NCI-H1436 treated with DMSO at 0.1 percent for 48 hours (cell line): ENCODE measurements at regions not wholly inside any gene's neighbourhood (a gene's known extent, or its start where the extent isn't known, plus 50 kb on each side); places are given as distances from the start of the nearest gene placed in this dataset.

ENCODE experiments used
- DNase-seq: peaks from one replicate; lab custom pipeline; 2025; lab: John Stamatoyannopoulos, UW

DNA sequence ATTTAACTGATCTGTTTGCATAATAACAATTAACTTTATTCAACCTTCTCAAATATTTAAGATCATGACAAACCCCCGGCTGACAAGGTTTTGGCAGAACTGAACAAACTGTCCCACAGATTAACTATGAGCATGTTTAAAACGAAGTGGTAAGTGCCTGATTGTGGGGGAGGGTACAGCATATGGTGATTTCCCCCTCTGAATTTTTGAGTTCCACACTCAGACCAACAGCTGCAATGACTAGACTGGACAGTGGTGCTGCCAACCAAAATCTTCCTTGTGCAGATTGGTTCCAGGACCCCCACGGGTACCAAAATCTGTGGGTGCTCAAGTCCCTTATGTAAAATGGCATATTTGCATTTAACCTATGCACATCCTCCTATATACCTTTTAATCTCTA is 449.5 kb downstream of the SHQ1 start:
- DNase-seq = no peak

DNA sequence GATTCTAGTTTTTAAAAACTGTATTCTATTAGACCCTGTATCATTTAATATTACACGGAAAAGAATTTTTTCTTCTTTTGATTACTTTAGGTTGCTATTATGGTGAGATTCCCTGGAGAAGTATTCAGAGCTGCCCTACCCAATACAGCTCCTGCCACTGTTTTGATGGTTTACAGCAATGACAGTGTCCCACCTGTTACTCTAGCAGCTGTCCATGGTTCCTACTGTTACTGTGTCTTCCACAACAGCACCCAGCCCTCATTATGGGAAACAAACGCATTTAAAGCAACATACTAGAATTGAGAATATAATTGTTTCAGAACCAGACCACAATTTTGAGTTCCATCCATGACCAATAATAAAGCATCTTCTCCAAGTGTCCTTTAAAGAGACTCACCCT is 450.7 kb downstream of the SHQ1 start:
- DNase-seq = no peak

DNA sequence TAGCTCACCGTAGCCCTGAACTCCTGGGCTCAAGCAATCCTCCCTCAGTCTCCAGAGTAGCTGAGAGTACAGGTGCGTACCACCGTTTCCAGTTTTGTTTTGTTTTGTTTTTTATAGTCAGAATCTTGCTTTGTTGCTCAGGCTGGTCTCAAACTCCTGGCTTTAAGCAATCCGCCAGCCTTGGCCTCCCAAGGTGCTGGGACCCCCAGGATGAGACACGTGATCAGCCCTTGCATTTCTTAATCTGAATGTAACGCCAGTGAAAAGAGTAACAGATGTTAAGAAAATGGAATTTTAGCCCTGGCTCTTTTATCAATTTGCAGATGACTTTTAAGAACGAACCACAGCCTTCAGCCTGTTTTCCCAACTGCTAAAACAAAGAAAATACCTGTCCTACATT is 451.3 kb downstream of the SHQ1 start:
- no peak for DNase-seq

DNA sequence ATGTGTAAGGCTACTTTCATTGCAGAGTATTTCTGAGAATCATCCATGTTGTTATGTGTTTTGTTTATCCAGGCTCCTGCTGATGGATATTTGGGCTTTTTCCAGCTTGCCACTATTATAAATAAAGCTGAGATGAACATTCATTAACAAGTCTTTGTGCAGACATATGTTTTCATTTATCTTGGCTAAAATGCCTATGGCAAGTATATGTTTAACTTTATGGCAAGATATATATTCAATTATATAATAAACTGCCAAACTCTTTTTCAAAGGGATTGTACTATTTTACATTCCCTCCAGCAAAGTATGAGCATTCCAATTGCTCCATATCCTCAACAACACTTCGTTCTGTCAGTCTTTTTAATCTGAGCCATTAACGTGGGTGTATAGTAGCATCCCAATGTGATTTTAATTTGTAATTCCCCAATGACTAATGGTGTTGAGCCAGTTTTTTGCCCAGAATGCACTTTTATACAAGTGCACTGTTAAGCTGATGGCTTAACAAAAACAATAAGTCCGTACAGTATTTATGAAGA is 452.4 kb downstream of the SHQ1 start:
- DNase-seq = no peak

DNA sequence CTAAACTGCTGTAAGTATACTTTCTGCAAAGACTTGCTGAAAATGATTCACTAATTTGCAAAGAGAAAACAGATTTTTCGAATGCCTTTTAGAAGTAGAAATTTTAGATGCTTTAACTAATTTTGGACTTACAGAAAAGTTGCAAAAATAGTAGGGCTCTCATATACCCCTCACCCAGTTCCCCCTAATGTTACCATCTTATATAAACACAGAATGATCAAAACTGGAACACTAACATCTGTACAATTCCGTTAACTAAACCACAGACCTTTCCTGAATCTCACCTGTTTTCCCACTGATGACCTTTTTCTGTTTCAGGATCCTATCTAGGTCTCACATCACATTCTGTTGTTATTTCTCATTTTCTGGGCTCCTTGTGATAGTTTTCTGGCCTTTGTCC is 454.8 kb downstream of the SHQ1 start:
- DNase-seq = no peak

DNA sequence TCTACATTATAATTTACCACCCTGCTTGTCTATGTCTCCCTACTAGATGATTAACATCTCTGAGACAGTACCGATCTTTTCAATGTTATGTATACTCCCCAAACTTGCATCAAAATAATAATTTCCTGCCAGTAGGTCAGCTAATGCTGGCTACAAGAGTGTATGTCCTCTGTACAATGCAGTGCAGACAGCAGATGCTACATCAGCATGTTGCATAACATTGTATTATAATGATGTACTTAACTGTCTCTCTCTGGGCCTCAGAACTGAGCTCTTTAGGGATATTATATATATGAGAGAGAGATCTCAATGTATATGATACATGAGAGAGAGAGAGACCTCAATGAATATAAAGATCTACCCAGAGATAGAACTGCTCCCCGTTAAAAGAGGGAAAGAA is 456.6 kb downstream of the SHQ1 start:
- no peak for DNase-seq

DNA sequence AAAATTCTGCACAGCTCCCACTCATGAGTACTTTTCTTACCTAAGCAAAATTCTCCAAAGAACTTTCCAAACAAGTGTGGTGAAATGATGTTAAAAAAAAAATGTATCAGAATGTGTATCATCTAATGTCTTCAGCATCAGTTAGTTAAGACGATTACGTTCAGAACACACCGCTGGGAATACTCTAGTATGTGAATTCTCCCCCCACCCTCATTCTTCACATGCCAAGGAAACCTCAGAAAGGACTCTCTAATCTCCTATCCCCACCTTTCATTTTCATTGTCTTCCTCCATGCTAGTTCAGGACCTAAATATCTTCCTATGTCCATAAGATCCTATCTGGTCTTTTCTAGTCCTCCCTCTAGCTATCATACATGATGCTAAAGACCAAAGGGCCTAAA is 457.4 kb downstream of the SHQ1 start:
- no peak for DNase-seq

DNA sequence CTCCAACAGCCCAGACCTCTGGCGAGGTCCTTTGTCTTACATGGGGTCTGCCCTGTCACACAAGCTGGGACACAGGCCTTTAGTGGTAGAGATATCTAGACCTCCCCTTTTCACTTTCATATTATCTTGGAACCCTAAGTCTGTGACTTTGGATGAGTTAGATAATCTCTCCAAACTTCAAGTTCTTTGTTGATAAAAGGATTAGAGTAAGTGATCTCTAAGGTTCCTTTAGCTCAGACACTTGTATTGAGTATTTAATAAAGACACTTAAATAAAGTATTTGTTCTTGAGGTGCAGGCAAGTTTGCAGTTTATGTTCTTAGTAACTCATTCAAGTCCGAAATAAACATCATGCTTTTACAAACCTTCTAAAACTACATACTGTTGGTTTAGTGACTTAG is 459.6 kb downstream of the SHQ1 start:
- DNase-seq = no peak

DNA sequence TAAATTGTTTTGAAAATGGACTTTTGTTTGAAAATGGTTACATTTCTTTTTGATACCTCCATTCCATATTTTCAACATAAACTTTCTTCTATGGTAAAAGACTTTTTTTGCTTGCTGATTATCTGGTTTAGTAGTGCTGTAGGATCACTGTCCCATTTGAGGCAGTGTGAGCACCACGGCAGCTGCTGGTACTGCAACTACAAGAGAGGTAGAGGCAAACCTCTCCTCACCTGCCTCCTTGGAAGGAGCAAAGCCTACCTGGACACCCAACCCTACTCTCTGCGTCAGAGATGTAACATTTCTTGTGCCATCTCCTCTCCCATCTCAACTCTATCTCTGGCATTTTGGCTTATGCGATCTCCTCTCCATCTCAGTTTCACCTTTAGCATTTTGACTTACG is 460.1 kb downstream of the SHQ1 start:
- DNase-seq = no peak

DNA sequence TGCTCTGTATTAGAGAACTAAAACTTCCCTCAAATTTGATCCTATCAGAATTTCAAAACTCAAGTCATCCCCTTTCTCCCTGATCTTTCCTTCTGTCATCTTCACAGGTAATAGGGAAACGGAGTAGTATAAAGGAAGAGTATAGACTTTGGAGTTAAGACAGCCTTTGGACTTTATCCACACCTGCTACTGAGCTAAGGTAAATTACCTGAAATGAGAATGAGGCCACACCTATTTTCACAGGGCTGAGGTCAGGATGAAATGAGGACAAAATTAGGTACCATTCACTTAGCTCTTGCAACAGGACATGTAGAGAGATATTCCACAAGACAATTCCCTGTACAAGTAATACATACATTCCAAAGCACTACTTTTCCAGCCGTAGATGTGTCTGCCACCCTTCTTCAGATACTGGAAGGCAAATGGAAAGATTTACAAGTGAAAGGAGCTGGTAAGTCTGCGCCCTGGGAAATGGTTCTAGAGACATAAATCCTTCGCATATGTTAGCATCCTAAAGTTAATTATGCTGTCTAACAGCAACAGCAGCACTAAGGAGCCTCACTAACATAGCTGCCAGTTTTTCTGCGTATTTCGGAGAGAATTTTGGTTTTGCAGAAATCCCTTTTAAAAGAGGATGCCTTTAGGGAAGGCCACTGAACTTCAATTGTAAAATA is 461.8 kb downstream of the SHQ1 start:
- DNase-seq = no peak

DNA sequence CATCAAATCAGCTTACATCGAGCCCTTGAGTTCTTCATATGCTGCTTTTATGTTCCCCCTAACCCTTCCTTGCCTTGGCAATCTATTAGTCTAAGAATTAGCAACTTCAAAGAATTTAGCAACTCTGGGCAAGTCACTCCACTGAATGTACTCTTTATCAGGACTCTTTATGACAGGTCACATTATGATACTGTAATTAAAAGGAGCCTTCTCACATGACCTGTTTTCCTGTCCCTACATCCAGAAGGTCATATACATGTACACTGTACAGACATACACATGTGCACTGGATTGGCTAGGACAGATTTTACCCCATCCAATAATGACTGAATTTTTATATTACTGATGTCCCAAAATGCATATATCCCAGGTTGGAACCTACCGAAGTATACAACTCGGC is 463.1 kb downstream of the SHQ1 start:
- no peak for DNase-seq

DNA sequence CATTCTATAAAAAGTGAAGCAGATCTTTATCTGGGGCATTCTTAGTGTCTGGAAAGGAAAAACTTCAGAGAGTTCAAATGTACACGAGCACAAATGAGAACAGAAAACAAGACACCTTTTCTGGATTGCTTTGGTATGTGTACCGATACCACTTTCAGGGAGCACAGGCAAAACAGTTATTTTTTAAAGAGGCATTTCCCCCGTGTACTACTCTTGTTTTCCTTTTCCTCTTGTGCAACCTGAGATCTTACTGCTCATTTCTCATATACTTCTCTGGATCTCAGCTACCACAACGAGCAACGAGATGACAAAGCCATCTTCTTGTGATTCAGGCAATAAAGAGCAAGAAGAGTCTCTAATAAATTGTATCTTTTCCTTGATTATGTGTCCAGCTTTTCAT is 463.6 kb downstream of the SHQ1 start:
- DNase-seq = no peak

DNA sequence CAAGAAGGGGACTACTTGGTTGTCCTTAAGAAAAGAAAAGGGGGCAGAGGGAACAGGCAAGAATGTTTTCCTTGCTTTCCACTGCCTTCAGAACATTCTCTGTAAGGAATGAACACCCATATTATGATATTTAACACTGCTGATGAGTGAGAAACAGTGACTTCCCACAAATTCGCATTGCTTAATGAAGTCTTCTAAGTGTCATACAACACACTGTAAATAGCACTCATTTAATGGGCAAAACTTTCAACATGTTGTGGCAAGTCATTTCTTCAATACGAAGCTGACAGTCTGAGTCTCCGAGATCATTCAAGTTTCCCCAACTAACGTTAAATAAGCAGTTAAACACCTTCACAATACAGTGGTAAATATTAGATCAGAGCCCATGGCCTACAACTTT is 464.4 kb downstream of the SHQ1 start:
- DNase-seq = no peak

DNA sequence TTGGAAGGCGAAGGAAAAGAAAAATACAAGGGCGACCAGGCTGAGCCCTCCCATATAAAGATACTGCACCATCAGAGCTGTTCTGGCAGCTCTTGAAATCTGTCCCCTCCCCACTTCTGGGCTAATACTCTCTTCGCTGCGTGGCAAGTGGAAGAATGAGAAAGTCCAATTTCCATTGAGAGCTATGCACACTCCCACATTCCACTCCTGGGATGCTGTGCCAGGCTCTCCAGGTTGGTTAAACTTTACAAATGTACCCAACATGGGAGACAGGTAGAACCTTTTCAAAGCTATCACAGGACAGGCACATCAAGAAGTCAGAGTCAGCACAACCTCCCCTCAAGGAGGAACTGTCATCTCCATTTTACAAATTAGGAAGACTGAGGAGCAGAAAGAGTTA is 465.0 kb downstream of the SHQ1 start:
- no peak for DNase-seq

DNA sequence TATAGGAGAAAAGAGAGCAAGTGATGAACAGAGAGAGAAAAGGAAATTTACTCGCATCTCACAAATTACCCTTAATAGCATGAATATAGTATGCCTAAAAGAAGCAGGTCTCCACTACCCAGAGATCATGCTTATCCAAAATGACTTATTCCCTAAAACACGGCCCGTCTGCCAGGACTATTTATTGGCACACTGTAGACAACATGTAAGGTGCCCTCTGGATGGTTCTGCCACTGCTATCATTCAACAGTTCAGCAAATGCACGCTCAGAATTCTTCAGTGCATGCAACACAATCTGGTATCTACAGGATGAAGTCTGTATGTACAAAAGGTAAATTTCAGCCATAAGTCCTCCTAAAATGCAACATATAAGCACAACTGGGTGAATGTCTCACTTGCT is 465.8 kb downstream of the SHQ1 start:
- no peak for DNase-seq

DNA sequence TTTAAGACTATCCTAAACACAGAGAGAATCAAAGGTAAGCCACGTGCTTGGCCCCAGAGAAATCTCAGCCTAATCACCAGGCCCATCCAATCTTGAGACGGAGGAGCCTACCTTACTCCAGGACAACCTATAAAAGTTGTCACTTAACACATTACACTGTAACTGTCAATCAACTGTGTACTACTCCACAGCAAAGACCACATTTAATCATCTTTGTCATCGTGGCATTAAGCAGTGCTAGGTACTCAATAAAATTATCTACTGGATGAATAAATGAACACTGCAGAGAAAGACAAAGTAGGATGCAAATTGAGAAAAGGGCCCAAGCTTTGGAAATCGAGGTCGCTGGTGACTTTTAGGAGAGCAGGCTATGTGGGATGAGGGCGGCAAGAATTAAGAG is 466.7 kb downstream of the SHQ1 start:
- DNase-seq = no peak

DNA sequence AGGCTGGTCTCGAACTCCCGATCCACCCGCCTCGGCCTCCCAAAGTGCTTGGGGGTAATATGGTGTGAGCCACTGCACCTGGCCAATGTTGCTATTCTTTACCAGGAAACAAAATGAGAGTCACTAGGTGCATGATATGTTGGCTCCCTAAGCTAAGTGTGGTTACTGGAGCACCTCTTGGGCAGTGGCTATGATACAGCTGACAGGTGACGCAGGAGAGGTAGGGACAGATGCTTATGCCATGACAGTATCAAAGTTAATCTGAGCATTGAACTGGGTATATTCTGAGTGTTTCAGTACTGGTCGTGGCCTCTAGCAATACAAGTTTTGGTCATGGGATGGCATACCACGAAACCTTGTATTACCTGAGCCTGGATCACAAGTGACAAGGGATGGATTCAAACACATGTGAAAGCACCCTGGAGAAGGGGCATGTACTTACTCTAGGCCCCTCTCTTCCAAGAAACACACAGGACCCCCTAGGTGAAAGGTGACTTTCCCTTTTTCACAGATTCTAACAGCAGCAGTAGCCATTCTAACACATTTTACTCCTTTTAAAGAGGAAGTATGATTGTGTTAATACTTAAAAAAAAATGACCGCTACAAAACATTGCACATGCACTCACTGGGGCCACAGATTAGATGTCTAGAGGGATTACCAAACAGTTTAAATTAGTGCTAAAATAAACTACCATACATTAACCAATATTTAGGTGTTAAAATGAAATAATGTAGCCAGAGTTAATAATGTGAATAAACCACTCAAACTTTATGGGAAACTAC is 467.3 kb downstream of the SHQ1 start:
- no peak for DNase-seq

DNA sequence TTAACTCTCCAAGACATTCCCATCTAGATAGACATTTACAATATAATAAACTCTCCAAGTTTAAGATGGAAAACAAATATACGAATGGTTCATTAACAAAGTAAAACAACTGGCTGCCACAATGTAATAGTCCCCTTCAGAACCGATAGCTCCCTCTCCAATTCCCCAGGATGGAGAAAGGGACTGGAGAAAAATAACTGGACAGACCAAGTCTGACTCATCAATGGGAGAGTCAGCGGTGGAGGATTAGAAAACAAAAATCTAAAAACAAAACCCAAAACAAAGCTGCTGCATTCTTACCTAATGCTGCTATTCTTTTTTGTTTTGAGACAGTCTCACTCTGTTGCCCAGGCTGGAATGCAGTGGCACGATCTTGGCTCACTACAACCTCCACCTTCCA is 468.1 kb downstream of the SHQ1 start:
- DNase-seq = no peak

DNA sequence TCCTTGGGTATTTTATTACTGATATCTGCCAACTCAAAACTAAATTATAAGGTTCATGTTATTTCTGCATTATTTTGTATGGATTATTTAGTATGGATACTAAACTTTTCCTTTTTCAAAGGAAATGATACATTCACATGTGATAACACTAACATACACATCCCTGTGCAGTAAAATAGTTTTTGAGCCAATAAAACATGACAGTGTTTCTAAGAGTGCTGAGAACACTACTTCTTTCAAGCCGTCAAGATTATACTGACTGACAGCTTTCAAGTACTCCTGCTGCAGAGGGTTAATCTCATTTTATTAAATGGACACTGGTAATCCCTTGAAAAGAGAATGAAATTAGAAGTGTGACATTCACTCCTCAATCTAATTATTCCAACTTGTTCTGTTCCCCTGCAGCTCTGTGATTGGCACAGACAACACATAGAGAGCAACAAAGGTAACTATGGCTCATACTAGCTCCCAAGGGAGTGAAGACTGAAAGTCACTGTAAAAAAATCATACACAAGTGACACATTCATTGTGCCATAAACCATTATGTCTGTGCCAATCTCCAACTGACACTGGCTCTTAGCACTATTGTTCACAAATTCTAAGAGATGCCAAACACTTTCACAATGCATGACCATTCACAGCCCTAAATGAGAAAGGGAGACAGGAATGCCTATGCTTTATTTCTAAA is 468.6 kb downstream of the SHQ1 start:
- DNase-seq = peak; percentile 14

DNA sequence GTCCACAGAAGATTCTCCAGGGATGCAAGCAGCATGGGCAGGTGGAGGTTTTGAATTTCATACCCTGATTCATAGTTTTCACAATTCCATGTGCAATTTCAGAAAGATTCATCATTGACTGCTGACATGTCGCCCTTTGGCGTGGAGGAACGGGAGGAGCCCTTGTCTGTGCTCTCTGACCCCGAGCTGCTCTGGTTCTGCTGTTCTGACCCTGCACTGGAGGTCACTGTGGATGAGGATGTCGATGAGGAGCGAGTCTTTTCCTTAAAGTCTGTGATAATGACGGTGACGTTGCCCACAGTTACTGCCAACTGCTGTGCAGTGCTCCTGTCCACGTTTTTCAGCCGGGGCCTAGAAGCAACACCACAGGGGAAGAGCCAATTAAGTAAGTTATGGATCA is 470.0 kb downstream of the SHQ1 start:
- no peak for DNase-seq

DNA sequence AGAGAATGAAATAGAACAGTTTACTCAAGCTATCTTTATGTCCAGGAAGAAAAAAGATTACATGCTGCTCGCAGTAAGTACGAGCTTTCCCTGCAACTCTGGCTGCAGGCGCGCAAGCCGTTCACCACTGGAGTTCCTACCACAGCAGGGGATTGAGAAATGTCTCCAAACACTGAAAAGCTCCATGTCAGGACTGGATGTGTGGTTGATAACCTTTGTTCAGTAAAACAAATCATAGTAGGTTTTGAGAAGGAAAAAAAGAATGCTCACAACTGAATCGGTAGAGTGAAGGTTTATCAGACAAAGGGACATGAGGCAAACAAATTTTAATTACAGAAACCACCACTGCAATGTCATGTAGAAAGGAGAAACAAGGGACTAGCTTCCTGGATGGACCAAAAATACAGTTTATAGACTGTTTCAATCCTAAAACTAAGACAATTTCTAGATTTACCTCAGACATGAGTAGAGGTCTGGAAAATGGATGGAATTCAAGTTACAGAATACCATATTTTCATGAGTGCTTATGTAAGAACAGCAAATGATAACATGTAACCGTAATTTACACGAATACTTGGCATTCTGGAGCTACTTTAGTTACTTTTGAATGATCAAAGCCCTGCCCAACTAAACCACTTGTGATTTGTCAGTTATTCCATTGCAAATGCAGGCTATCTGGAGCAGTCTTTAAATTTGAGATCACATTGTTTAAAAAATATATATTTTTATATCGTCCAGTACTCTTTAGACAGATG is 471.1 kb downstream of the SHQ1 start:
- DNase-seq = no peak
